ENCODE measurements at regions not wholly inside any gene's neighbourhood (a gene's known extent, or its start where the extent isn't known, plus 50 kb on each side); places are given as distances from the start of the nearest gene placed in this dataset.

DNA sequence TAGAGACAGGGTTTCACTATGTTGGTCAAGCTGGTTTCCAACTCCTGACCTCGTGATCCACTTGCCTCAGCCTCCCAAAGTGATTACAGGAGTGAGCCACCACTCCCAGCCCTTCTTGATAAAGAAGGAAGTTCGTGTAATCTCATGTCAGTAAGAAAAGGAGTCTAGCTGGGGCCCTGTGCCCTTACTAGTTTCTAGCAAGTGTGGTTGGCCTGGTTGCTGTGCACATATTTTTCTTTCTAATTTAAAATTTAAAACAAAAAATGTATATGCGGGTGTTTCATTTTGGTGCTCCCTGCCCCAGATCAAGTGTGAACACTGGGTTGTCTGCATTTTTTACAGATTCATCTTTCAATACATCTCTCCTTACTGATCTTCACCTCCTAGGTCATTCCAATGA is 770.8 kb upstream of the TENM4 start:
- Histone ChIP-seq H3K9ac (ENCODE audit: low read length) (no peak overlapping the region), H3K4me2 (ENCODE audit: low read length) (no peak overlapping the region), H3K27me3 (ENCODE audit: insufficient read depth, low read length) (no peaks in the 10 kb centered on the region), H2AFZ (ENCODE audit: low read length) (no peak overlapping the region), H3K4me3 (ENCODE audit: low read depth, low read length, poor library complexity, severe bottlenecking) (no peak overlapping the region), H3K9me3 (ENCODE audit: low read length) (no peaks in the 10 kb centered on the region), H3F3A (ENCODE audit: insufficient read depth, low read length) (no peaks in the 10 kb centered on the region), H3K79me2 (ENCODE audit: insufficient read depth, low read length) (no peaks in the 10 kb centered on the region), H3K4me1 (ENCODE audit: insufficient read depth, low read length, severe bottlenecking) (no peaks in the 10 kb centered on the region), H4K20me1 (ENCODE audit: insufficient read depth, low read length) (no peaks in the 10 kb centered on the region), H3K36me3 (ENCODE audit: insufficient read depth, low read length) (no peaks in the 10 kb centered on the region), H3K27ac (ENCODE audit: low read depth, low read length, poor library complexity, severe bottlenecking) (no peak overlapping the region), H3K9me2 (ENCODE audit: low read depth, low read length) (no peaks in the 10 kb centered on the region)
- no peak for TF ChIP-seq EZH2 (IDR thresholded peaks at IDR 0.05; ENCODE audit: borderline replicate concordance, low read length)

GRCh38 chr11:80204021-80204420 is 763.2 kb upstream of the TENM4 start:
- H3K27ac ChIP-seq (ENCODE audit: low read depth, low read length, poor library complexity, severe bottlenecking): no peak overlapping the region
- no peaks in the 10 kb centered on the region for H3K9me3 ChIP-seq (ENCODE audit: low read length)
- no peak overlapping the region for H3K4me3 ChIP-seq (ENCODE audit: low read depth, low read length, poor library complexity, severe bottlenecking)
- H3K79me2 ChIP-seq (ENCODE audit: insufficient read depth, low read length): no peaks in the 10 kb centered on the region
- no peaks in the 10 kb centered on the region for H4K20me1 ChIP-seq (ENCODE audit: insufficient read depth, low read length)
- no peaks in the 10 kb centered on the region for H3K4me1 ChIP-seq (ENCODE audit: insufficient read depth, low read length, severe bottlenecking)
- no peaks in the 10 kb centered on the region for H3K9me2 ChIP-seq (ENCODE audit: low read depth, low read length)
- H3K27me3 ChIP-seq (ENCODE audit: insufficient read depth, low read length): no peaks in the 10 kb centered on the region
- TF ChIP-seq EZH2 (IDR thresholded peaks at IDR 0.05; ENCODE audit: borderline replicate concordance, low read length): no peak
- TF ChIP-seq, protein P1, sequence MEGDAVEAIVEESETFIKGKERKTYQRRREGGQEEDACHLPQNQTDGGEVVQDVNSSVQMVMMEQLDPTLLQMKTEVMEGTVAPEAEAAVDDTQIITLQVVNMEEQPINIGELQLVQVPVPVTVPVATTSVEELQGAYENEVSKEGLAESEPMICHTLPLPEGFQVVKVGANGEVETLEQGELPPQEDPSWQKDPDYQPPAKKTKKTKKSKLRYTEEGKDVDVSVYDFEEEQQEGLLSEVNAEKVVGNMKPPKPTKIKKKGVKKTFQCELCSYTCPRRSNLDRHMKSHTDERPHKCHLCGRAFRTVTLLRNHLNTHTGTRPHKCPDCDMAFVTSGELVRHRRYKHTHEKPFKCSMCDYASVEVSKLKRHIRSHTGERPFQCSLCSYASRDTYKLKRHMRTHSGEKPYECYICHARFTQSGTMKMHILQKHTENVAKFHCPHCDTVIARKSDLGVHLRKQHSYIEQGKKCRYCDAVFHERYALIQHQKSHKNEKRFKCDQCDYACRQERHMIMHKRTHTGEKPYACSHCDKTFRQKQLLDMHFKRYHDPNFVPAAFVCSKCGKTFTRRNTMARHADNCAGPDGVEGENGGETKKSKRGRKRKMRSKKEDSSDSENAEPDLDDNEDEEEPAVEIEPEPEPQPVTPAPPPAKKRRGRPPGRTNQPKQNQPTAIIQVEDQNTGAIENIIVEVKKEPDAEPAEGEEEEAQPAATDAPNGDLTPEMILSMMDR (IDR thresholded peaks at IDR 0.05; ENCODE audit: low read length): no peak
- H3K9ac ChIP-seq (ENCODE audit: low read length): no peak overlapping the region
- no peak overlapping the region for H3K4me2 ChIP-seq (ENCODE audit: low read length)
- H3K36me3 ChIP-seq (ENCODE audit: insufficient read depth, low read length): no peaks in the 10 kb centered on the region
- no peaks in the 10 kb centered on the region for H3F3A ChIP-seq (ENCODE audit: insufficient read depth, low read length)
- H2AFZ ChIP-seq (ENCODE audit: low read length): no peak overlapping the region

GRCh38 chr11:80196932-80197554 is 756.2 kb upstream of the TENM4 start:
- Histone ChIP-seq H3K27me3 (ENCODE audit: insufficient read depth, low read length) (no peaks in the 10 kb centered on the region), H3K9me3 (ENCODE audit: low read length) (no peaks in the 10 kb centered on the region), H2AFZ (ENCODE audit: low read length) (no peak overlapping the region), H3K9ac (ENCODE audit: low read length) (no peak overlapping the region), H3K79me2 (ENCODE audit: insufficient read depth, low read length) (no peaks in the 10 kb centered on the region), H3K36me3 (ENCODE audit: insufficient read depth, low read length) (no peaks in the 10 kb centered on the region), H3F3A (ENCODE audit: insufficient read depth, low read length) (no peaks in the 10 kb centered on the region), H3K4me1 (ENCODE audit: insufficient read depth, low read length, severe bottlenecking) (no peaks in the 10 kb centered on the region), H3K4me3 (ENCODE audit: low read depth, low read length, poor library complexity, severe bottlenecking) (no peak overlapping the region), H3K27ac (ENCODE audit: low read depth, low read length, poor library complexity, severe bottlenecking) (no peak overlapping the region), H3K4me2 (ENCODE audit: low read length) (no peak overlapping the region), H4K20me1 (ENCODE audit: insufficient read depth, low read length) (no peaks in the 10 kb centered on the region), H3K9me2 (ENCODE audit: low read depth, low read length) (no peaks in the 10 kb centered on the region)
- TF ChIP-seq, protein P1 (IDR thresholded peaks at IDR 0.05; ENCODE audit: low read length): no peak
- no peak for TF ChIP-seq EZH2 (IDR thresholded peaks at IDR 0.05; ENCODE audit: borderline replicate concordance, low read length)

DNA sequence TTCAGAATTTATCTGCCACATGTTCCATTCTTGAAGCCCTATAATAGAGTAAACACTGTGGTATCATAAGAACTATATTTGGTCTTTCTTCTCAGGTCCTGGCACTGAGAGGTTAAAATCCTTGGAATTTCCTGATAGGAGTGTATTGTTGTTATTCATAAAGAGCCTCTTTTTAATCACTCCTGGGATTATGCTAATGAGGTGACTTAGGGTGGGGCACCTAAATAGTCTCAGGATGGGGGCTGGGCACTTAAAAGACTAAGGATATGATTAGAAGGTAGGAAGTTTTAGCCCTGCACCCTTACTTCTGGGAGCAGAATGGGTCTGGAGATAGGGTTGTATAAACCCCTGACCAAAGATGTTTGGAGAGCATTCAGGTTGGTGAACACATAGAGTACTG is 755.2 kb upstream of the TENM4 start:
- no peaks in the 10 kb centered on the region for H3K4me1 ChIP-seq (ENCODE audit: insufficient read depth, low read length, severe bottlenecking)
- H3K9ac ChIP-seq (ENCODE audit: low read length): no peak overlapping the region
- H3K27me3 ChIP-seq (ENCODE audit: insufficient read depth, low read length): no peaks in the 10 kb centered on the region
- H3K4me2 ChIP-seq (ENCODE audit: low read length): no peak overlapping the region
- no peaks in the 10 kb centered on the region for H3F3A ChIP-seq (ENCODE audit: insufficient read depth, low read length)
- no peak for TF ChIP-seq EZH2 (IDR thresholded peaks at IDR 0.05; ENCODE audit: borderline replicate concordance, low read length)
- TF ChIP-seq, protein P1 (IDR thresholded peaks at IDR 0.05; ENCODE audit: low read length): no peak
- no peak overlapping the region for H2AFZ ChIP-seq (ENCODE audit: low read length)
- no peaks in the 10 kb centered on the region for H3K9me2 ChIP-seq (ENCODE audit: low read depth, low read length)
- no peaks in the 10 kb centered on the region for H3K36me3 ChIP-seq (ENCODE audit: insufficient read depth, low read length)
- no peak overlapping the region for H3K4me3 ChIP-seq (ENCODE audit: low read depth, low read length, poor library complexity, severe bottlenecking)
- no peaks in the 10 kb centered on the region for H4K20me1 ChIP-seq (ENCODE audit: insufficient read depth, low read length)
- H3K79me2 ChIP-seq (ENCODE audit: insufficient read depth, low read length): no peaks in the 10 kb centered on the region
- H3K9me3 ChIP-seq (ENCODE audit: low read length): no peaks in the 10 kb centered on the region
- H3K27ac ChIP-seq (ENCODE audit: low read depth, low read length, poor library complexity, severe bottlenecking): no peak overlapping the region

Data from OCI-LY1 (cell line).